ENCODE measurements at regions not wholly inside any gene's neighbourhood (a gene's known extent, or its start where the extent isn't known, plus 50 kb on each side); places are given as distances from the start of the nearest gene placed in this dataset.

GRCh38 chr6:21767891-21768648 is 174.5 kb downstream of the SOX4 start:
- Histone ChIP-seq H4K8ac (ENCODE audit: low read depth in 2 of 2, low read length in 2 of 2) (peak overlapping the region in 1 of 2 experiments; percentile 9; a peak in 1 of 4 replicates), H4K91ac (ENCODE audit: insufficient read depth, low read depth, low read length) (no peak overlapping the region), H2AK5ac (ENCODE audit: low read depth, low read length) (no peak overlapping the region), H3K36me3 (ENCODE audit: control insufficient read depth, insufficient read depth, low read length) (no peaks in the 10 kb centered on the region), H3K27ac (ENCODE audit: insufficient read depth, low read length) (peak overlapping the region; percentile 45; the same call in 1 of the 2 replicates), H2BK5ac (ENCODE audit: low read depth, low read length, poor library complexity, severe bottlenecking) (peak overlapping the region; percentile 86), H3K79me1 (ENCODE audit: low read depth in 1 of 2, low read length in 2 of 2) (peaks cover 0 to 10% of the 10 kb centered on the region in 2 experiments; a peak in 2 of 4 replicates), H3K4ac (ENCODE audit: low read depth, low read length) (no peak overlapping the region; the same call in 1 of the 2 replicates), H3K4me3 (ENCODE audit: insufficient read depth, low read depth, low read length) (no peak overlapping the region), H3K4me2 (ENCODE audit: low read depth, low read length) (peak overlapping the region; percentile 76), H4K5ac (ENCODE audit: low read depth, low read length) (no peak overlapping the region), H3K9me3 (ENCODE audit: control insufficient read depth, insufficient read depth, low read length) (no peaks in the 10 kb centered on the region), H3K23ac (ENCODE audit: low read depth, low read length) (0 out of 2 replicates have a peak overlapping the region, but pooled peaks have one; percentile 28), H3K14ac (replicated peaks; ENCODE audit: low read depth, low read length) (no peak overlapping the region), H3K56ac (ENCODE audit: extremely low read depth, insufficient read depth, low read length) (peak overlapping the region; percentile 65), H2BK15ac (ENCODE audit: low read depth, low read length) (no peak overlapping the region), H3K18ac (ENCODE audit: low read depth, low read length) (peak overlapping the region; percentile 73; the same call in 1 of the 2 replicates), H3K9me1 (ENCODE audit: insufficient read depth, low read length) (peaks cover 3% of the 10 kb centered on the region), H3K4me1 (ENCODE audit: control insufficient read depth, insufficient read depth, low read length) (peaks cover 6% of the 10 kb centered on the region), H4K20me1 (ENCODE audit: insufficient read depth, low read length) (no peaks in the 10 kb centered on the region), H2BK120ac (ENCODE audit: low read depth, low read length) (0 out of 2 replicates have a peak overlapping the region, but pooled peaks have one; percentile 61), H2BK20ac (ENCODE audit: low read depth, low read length) (no peak overlapping the region; the same call in 1 of the 2 replicates), H3K9ac (ENCODE audit: low read depth, low read length) (no peak overlapping the region), H2AFZ (replicated peaks; ENCODE audit: low read length, poor library complexity) (no peak overlapping the region), H3K27me3 (ENCODE audit: control insufficient read depth, insufficient read depth, low read length) (no peaks in the 10 kb centered on the region), H2AK9ac (replicated peaks; ENCODE audit: low read depth, low read length, poor library complexity) (no peak overlapping the region)
- BruUV-seq (replicated peaks) = no TSS peak
- ChIA-PET POLR2A (ENCODE audit: unreplicated experiment) (no interaction called here), CTCF (no interaction called here)
- in situ Hi-C loops (cut with MboI; ENCODE audit: low sequenced_read_pairs) = no loop called here
- ATAC-seq (ENCODE audit: low read depth) = peak; percentile 69
- DNase-seq = peak; percentile 87
- intact Hi-C loops (cut with micrococcal nuclease) = loop anchor here (5.0 to 10.0 kb wide), 4 partner anchors 171 to 893 kb away; no protein-coding TSS in a partner anchor
- no CpG with 5 or more reads among the region's 3 CpGs for WGBS, 2 experiments (ENCODE audit: extremely low coverage in 2 of 2, insufficient read length in 1 of 2)
- dilution Hi-C loops (cut with HindIII; ENCODE audit: low sequenced_read_pairs, unreplicated experiment) = no loop called here
- TF ChIP-seq CHD1 (IDR thresholded peaks at IDR 0.05; ENCODE audit: low read depth, low read length) (no peak), SMC3 (IDR thresholded peaks at IDR 0.05; ENCODE audit: low read depth, low read length) (no peak; the same call in 1 of the 2 replicates), NFE2L2 (IDR thresholded peaks at IDR 0.05; ENCODE audit: low read depth, low read length) (no peak), RCOR1 (IDR thresholded peaks at IDR 0.05; ENCODE audit: insufficient replicate concordance, low read length) (no peak), CEBPB (IDR thresholded peaks at IDR 0.05; ENCODE audit: low read depth, low read length) (peak; percentile 32), RAD21 (IDR thresholded peaks at IDR 0.05; ENCODE audit: low read length) (no peak), FOS (IDR thresholded peaks at IDR 0.05; ENCODE audit: low read depth, low read length) (peak; percentile 52; the same call in 1 of the 2 replicates), MXI1 (IDR thresholded peaks at IDR 0.05; ENCODE audit: borderline replicate concordance, low read depth, low read length) (no peak), ELK1 (IDR thresholded peaks at IDR 0.05; ENCODE audit: borderline replicate concordance, low read depth, low read length) (no peak), RFX5 (IDR thresholded peaks at IDR 0.05; ENCODE audit: low read depth, low read length) (no peak), MAFK (IDR thresholded peaks at IDR 0.05; ENCODE audit: low read depth, low read length) (peak; percentile 45; the same call in 1 of the 2 replicates), POLR2A (IDR thresholded peaks at IDR 0.05; ENCODE audit: low read depth, low read length) (no peak), MAZ (IDR thresholded peaks at IDR 0.05; ENCODE audit: borderline replicate concordance, low read depth, low read length) (no peak), BHLHE40 (IDR thresholded peaks at IDR 0.05; ENCODE audit: low read depth, low read length) (no peak)
- TF ChIP-seq, protein P1, sequence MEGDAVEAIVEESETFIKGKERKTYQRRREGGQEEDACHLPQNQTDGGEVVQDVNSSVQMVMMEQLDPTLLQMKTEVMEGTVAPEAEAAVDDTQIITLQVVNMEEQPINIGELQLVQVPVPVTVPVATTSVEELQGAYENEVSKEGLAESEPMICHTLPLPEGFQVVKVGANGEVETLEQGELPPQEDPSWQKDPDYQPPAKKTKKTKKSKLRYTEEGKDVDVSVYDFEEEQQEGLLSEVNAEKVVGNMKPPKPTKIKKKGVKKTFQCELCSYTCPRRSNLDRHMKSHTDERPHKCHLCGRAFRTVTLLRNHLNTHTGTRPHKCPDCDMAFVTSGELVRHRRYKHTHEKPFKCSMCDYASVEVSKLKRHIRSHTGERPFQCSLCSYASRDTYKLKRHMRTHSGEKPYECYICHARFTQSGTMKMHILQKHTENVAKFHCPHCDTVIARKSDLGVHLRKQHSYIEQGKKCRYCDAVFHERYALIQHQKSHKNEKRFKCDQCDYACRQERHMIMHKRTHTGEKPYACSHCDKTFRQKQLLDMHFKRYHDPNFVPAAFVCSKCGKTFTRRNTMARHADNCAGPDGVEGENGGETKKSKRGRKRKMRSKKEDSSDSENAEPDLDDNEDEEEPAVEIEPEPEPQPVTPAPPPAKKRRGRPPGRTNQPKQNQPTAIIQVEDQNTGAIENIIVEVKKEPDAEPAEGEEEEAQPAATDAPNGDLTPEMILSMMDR (conservative IDR thresholded peaks at IDR 0.05; ENCODE audit: low read depth, low read length) = no peak
